Natural killer cell (primary cell): ENCODE measurements at regions not wholly inside any gene's neighbourhood (a gene's known extent, or its start where the extent isn't known, plus 50 kb on each side); places are given as distances from the start of the nearest gene placed in this dataset.

Experiments
- ATAC-seq, 3 donors: fragments of 150-1000 bp in 2 of 3; fragments of 200-7000 bp in 1 of 3; cut with Tn5 transposase; 1 replicate in 1 of 3; 2 replicates in 2 of 3; pipeline ENCODE4 v1.10.0; 2021; ENCODE audit warnings: mild to moderate bottlenecking in 2 of 3, moderate library complexity in 2 of 3
- DNase-seq, 2 donors: peaks; one replicate each; pipeline versions ENCODE4 v3.0.0 to v3.0.0-alpha.2; 2013 to 2021; ENCODE audit warnings: mixed read lengths in 1 of 2
- H3K27ac ChIP-seq: one replicate; pipeline ENCODE4 v1.5.1; 2013; ENCODE audit warnings: mild to moderate bottlenecking, low read length
- H3K27me3 ChIP-seq: one replicate; pipeline ENCODE4 v1.6.1; 2013; ENCODE audit warnings: low read length; ENCODE audit not compliant: control insufficient read depth, insufficient read depth
- H3K36me3 ChIP-seq: one replicate; pipeline ENCODE4 v1.6.1; 2013; ENCODE audit warnings: low read length; ENCODE audit not compliant: control insufficient read depth, insufficient read depth
- H3K4me1 ChIP-seq: one replicate; pipeline ENCODE4 v1.6.1; 2013; ENCODE audit warnings: low read length; ENCODE audit not compliant: control insufficient read depth, insufficient read depth
- H3K4me3 ChIP-seq: one replicate; pipeline ENCODE4 v1.5.1; 2013; ENCODE audit warnings: low read length
- H3K9me3 ChIP-seq: one replicate; pipeline ENCODE4 v1.6.1; 2013; ENCODE audit warnings: low read length; ENCODE audit not compliant: control insufficient read depth, insufficient read depth
- H3K27ac Mint-ChIP-seq, 2 donors: one replicate each; pipeline ENCODE4 v1.8.0; 2022; ENCODE audit warnings: mild to moderate bottlenecking in 2 of 2, mixed read lengths in 2 of 2, moderate library complexity in 1 of 2
- H3K27me3 Mint-ChIP-seq, 2 donors: one replicate each; pipeline ENCODE4 v1.8.0; 2022; ENCODE audit warnings: low read depth in 2 of 2, mixed read lengths in 2 of 2
- H3K36me3 Mint-ChIP-seq: one replicate; pipeline ENCODE4 v1.8.0; 2022; ENCODE audit warnings: mixed read lengths
- H3K4me1 Mint-ChIP-seq, 2 donors: one replicate each; pipeline ENCODE4 v1.8.0; 2022; ENCODE audit warnings: mixed read lengths in 2 of 2
- H3K4me3 Mint-ChIP-seq: one replicate; pipeline ENCODE4 v1.8.0; 2022; ENCODE audit warnings: mild to moderate bottlenecking, moderate library complexity, mixed read lengths
- H3K9me3 Mint-ChIP-seq, 2 donors: one replicate each; pipeline ENCODE4 v1.8.0; 2022; ENCODE audit warnings: mixed read lengths in 2 of 2
- WGBS: methylation state at CpG from one replicate; pipeline ENCODE4 v1.1.7; 2013; ENCODE audit warnings: missing lambda C conversion rate; ENCODE audit not compliant: insufficient coverage; 5-methylcytosine and 5-hydroxymethylcytosine counted together
- intact Hi-C: fragments of 100-400 bp; cut with micrococcal nuclease; formaldehyde crosslinking; loops from one replicate; pipeline ENCODE4 v1.14.2; 2022
- TF ChIP-seq, protein P1 (sequence below): fragments of 200-600 bp; IDR thresholded peaks from one replicate; pipeline ENCODE4 v1.8.0; 2022; ENCODE audit warnings: antibody characterized with exemption

DNA sequence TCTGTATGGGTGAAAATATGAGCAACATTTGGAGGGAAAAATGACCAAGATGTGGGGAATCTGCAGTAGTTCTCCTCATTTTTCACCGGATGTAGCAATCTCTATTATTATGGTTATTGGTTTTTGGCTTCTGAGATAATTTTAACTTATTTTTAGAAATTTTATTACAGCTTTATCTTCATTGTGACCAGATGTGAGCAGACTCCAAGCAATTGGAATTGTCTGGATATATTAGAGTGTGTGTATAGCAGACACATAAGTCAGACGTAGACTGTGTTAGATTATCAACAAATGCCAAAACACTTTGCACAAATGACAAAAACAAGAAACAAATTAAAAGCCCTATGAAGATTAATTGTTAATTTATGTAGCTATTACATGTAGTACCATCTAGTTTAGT lies 249.1 kb downstream of the DNAJB9 start:
- no peak overlapping the region for H3K27ac ChIP-seq
- H3K9me3 ChIP-seq: no peaks in the 10 kb centered on the region
- intact Hi-C loops: no loop called here
- H3K27me3 Mint-ChIP-seq: no peaks in the 10 kb centered on the region
- no peaks in the 10 kb centered on the region for H3K4me1 ChIP-seq
- ATAC-seq (no peak), DNase-seq (no peak)
- H3K36me3 Mint-ChIP-seq: no peaks in the 10 kb centered on the region
- H3K4me3 Mint-ChIP-seq: no peak overlapping the region
- peaks cover 12 to 26% of the 10 kb centered on the region in 2 donors for H3K9me3 Mint-ChIP-seq
- no peaks in the 10 kb centered on the region for H3K27me3 ChIP-seq
- TF ChIP-seq, protein P1, sequence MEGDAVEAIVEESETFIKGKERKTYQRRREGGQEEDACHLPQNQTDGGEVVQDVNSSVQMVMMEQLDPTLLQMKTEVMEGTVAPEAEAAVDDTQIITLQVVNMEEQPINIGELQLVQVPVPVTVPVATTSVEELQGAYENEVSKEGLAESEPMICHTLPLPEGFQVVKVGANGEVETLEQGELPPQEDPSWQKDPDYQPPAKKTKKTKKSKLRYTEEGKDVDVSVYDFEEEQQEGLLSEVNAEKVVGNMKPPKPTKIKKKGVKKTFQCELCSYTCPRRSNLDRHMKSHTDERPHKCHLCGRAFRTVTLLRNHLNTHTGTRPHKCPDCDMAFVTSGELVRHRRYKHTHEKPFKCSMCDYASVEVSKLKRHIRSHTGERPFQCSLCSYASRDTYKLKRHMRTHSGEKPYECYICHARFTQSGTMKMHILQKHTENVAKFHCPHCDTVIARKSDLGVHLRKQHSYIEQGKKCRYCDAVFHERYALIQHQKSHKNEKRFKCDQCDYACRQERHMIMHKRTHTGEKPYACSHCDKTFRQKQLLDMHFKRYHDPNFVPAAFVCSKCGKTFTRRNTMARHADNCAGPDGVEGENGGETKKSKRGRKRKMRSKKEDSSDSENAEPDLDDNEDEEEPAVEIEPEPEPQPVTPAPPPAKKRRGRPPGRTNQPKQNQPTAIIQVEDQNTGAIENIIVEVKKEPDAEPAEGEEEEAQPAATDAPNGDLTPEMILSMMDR: no peak
- no CpG with 5 or more reads among the region's 2 CpGs for WGBS
- H3K36me3 ChIP-seq: no peaks in the 10 kb centered on the region
- H3K27ac Mint-ChIP-seq: no peak overlapping the region
- H3K4me3 ChIP-seq: no peak overlapping the region
- no peaks in the 10 kb centered on the region for H3K4me1 Mint-ChIP-seq

DNA sequence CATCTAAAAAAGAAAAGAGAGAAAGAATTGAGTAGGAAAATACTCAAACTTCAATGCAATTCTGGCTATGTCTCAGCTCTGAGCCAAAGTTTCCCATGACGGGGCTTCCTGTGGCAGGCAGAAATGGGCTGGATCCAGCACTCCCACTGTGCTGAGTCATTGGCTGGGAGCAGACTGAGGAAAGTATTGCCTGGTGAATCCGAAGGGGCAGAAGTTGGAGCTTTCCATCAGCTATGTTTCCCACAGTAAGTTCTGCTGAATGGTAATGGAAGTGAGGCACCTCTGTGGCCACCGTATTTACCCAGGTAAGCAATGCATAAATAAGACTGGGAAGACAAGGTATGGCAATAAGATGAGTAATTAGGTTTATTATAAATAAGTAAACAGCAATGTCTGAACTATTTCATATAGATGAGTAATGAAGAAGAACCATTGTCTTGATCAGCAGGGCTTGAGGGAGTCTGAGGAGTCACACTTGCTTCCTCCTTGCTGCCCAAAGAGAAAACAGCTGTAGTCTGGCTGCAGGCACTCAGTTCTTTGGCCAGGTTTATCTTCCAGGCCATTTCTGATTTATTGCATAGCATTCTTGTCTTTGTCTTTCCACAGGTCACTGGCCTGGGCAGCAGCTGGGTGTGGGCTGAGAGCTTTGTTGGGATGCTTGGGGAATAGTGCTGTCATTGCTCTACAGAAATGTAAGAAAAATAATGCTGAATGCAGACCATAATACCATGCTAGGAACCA lies 255.3 kb downstream of the DNAJB9 start:
- no peak overlapping the region for H3K27ac ChIP-seq
- WGBS: 69% methylated on average over 3 of the region's 3 CpGs
- no peaks in the 10 kb centered on the region for H3K36me3 ChIP-seq
- no peaks in the 10 kb centered on the region for H3K4me1 ChIP-seq
- Mint-ChIP-seq H3K27me3 (no peaks in the 10 kb centered on the region), H3K4me1 (no peaks in the 10 kb centered on the region), H3K4me3 (no peak overlapping the region), H3K27ac (no peak overlapping the region), H3K9me3 (peaks cover 12 to 13% of the 10 kb centered on the region in 2 donors), H3K36me3 (no peaks in the 10 kb centered on the region)
- DNase-seq: no peak
- no peak overlapping the region for H3K4me3 ChIP-seq
- intact Hi-C loops: no loop called here
- H3K27me3 ChIP-seq: no peaks in the 10 kb centered on the region
- no peak for ATAC-seq
- TF ChIP-seq, protein P1: no peak
- no peaks in the 10 kb centered on the region for H3K9me3 ChIP-seq

DNA sequence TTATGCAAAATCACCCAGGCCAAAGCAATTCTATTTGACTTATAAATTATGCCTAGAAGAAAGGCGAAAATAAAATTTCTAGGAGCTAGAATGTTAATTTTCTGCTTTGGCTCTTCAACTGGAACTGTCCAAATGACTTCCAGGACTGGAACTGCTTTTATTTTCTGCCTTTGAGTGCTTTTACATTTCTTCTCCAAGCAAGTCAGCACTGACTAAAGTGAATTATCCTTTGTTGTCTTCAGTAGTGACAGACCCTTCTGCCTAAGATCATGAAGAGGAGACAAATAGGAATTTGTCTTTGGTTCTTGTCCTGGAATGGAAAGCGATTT lies 255.9 kb downstream of the DNAJB9 start:
- intact Hi-C loops: no loop called here

More for the DNA sequence above, 255.9 kb downstream of the DNAJB9 start:
- TF ChIP-seq, protein P1: no peak
- no peaks in the 10 kb centered on the region for H3K4me1 ChIP-seq
- 78% methylated on average over 2 of the region's 2 CpGs for whole genome bisulfite sequencing
- no peaks in the 10 kb centered on the region for H3K27me3 Mint-ChIP-seq
- H3K36me3 Mint-ChIP-seq: no peaks in the 10 kb centered on the region
- no peak overlapping the region for H3K4me3 Mint-ChIP-seq
- no peaks in the 10 kb centered on the region for H3K36me3 ChIP-seq
- H3K27ac Mint-ChIP-seq: no peak overlapping the region
- H3K27me3 ChIP-seq: no peaks in the 10 kb centered on the region
- no peak overlapping the region for H3K27ac ChIP-seq
- H3K4me1 Mint-ChIP-seq: no peaks in the 10 kb centered on the region
- H3K4me3 ChIP-seq: no peak overlapping the region
- H3K9me3 ChIP-seq: no peaks in the 10 kb centered on the region
- no peak for DNase-seq
- ATAC-seq: no peak
- H3K9me3 Mint-ChIP-seq: peaks cover 12 to 13% of the 10 kb centered on the region in 2 donors
